RWPE2 (cell line): ENCODE measurements at regions not wholly inside any gene's neighbourhood (a gene's known extent, or its start where the extent isn't known, plus 50 kb on each side); places are given as distances from the start of the nearest gene placed in this dataset.
"Not testable (repeated sequence)": the region's sequence is repeated elsewhere in the genome, so short reads cannot be mapped to it uniquely, and the experiment has no call there.

Experiments
- ATAC-seq: fragments of 200-7000 bp; cut with Tn5 transposase; 3 replicates; pipeline ENCODE4 v1.9.1; 2021; ENCODE audit warnings: low read depth
- DNase-seq: peaks from one replicate; pipeline ENCODE4 v3.0.0-alpha.2; 2020; ENCODE audit warnings: low spot score
- H3K27ac ChIP-seq: fragments of 450-650 bp; 2 replicates; pipeline ENCODE4 v1.5.1; 2017; ENCODE audit warnings: mild to moderate bottlenecking; ENCODE audit not compliant: poor library complexity, severe bottlenecking
- H3K27me3 ChIP-seq: fragments of 250-450 bp; sonication (Bioruptor Pico); 2 replicates; pipeline ENCODE4 v1.5.1; 2021; ENCODE audit warnings: mild to moderate bottlenecking, moderate library complexity; ENCODE audit not compliant: insufficient read depth, poor library complexity, severe bottlenecking
- H3K36me3 ChIP-seq: fragments of 250-450 bp; sonication (Bioruptor Pico); 2 replicates; pipeline ENCODE4 v1.5.1; 2020; ENCODE audit warnings: low read depth, mild to moderate bottlenecking, moderate library complexity
- H3K4me1 ChIP-seq: fragments of 250-450 bp; sonication (Bioruptor Pico); 2 replicates; pipeline ENCODE4 v1.5.1; 2021; ENCODE audit warnings: mild to moderate bottlenecking, moderate library complexity; ENCODE audit not compliant: insufficient read depth, poor library complexity, severe bottlenecking
- H3K4me3 ChIP-seq: fragments of 250-450 bp; sonication (Bioruptor Pico); 2 replicates; pipeline ENCODE4 v1.5.1; 2021; ENCODE audit warnings: mild to moderate bottlenecking, moderate library complexity; ENCODE audit not compliant: severe bottlenecking
- H3K9me3 ChIP-seq: fragments of 250-450 bp; sonication (Bioruptor Pico); 2 replicates; pipeline ENCODE4 v1.5.1; 2021; ENCODE audit warnings: mild to moderate bottlenecking, moderate library complexity; ENCODE audit not compliant: severe bottlenecking
- TF ChIP-seq, protein P1 (sequence below): fragments of 450-650 bp; IDR thresholded peaks from one replicate; pipeline ENCODE4 v1.5.1; 2017; ENCODE audit warnings: mild to moderate bottlenecking, moderate library complexity; ENCODE audit not compliant: poor library complexity, severe bottlenecking

DNA sequence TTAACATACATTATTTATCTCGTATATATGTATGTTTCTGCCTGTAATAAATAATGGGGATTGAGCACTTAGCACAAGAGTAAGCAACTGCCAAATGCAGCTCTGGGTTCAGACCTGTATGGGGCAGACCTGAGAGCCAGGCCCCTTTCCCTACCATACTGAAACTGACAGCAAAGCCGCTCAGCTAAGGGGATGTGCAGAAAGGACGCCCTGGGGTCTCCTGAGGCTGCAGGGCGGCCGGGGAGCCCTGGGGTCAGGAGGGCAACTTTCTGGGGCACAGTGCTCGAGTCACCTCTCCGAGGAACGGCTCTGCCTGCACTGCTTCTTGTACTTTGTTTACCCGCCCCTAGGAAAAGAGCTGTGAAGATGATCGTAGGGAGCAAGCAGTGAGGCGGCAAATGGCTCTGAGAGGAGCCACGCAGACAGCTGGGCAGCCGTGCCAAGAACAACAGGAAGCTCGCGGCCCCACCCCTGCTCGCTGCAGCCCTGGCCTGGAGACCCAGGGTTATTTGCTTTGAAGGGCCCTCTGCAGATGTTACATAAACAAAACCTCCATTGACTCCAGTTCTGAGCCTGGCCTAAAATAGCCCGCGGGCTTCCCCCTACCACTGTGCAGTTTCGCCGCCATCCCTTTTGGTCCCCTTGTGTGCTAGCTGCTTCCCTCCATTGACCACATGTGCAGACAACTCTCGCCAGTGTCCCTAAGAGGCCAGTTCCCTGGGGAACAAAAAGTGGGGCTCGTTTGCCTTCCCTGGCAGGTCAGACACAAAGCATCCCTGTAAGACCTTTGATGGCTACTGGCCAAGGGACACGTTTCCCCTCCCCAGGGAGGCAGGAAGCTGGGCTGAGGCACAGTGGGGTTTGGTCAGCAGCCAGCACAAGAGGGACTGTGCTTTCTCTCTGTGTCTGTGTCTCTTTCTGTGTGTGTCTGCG is 111.3 kb upstream of the LNX1 start:
- Histone ChIP-seq H3K4me3 (no peak overlapping the region), H3K4me1 (peaks cover 7% of the 10 kb centered on the region), H3K36me3 (no peaks in the 10 kb centered on the region), H3K27ac (peak overlapping the region; percentile 42), H3K27me3 (no peaks in the 10 kb centered on the region), H3K9me3 (no peaks in the 10 kb centered on the region)
- ATAC-seq = peak; percentile 95
- TF ChIP-seq, protein P1, sequence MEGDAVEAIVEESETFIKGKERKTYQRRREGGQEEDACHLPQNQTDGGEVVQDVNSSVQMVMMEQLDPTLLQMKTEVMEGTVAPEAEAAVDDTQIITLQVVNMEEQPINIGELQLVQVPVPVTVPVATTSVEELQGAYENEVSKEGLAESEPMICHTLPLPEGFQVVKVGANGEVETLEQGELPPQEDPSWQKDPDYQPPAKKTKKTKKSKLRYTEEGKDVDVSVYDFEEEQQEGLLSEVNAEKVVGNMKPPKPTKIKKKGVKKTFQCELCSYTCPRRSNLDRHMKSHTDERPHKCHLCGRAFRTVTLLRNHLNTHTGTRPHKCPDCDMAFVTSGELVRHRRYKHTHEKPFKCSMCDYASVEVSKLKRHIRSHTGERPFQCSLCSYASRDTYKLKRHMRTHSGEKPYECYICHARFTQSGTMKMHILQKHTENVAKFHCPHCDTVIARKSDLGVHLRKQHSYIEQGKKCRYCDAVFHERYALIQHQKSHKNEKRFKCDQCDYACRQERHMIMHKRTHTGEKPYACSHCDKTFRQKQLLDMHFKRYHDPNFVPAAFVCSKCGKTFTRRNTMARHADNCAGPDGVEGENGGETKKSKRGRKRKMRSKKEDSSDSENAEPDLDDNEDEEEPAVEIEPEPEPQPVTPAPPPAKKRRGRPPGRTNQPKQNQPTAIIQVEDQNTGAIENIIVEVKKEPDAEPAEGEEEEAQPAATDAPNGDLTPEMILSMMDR = peak; percentile 2
- DNase-seq = peak; percentile 63

DNA sequence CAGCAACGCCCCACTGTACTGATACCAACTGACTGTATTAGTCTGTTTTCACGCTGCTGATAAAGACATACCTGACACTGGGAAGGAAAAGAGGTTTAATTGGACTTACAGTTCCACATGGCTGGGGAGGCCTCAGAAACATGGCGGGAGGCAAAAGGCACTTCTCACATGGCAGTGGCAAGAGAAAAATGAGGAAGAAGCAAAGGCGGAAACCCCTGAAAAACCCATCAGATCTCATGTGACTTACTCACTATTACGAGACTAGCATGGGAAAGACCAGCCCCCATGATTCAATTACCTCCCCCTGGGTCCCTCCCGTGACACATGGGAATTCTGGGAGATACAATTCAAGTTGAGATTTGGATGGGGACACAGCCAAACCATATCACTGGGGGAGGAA is 110.0 kb upstream of the LNX1 start:
- not testable (repeated sequence) for DNase-seq, H3K27me3 ChIP-seq, H3K4me1 ChIP-seq, H3K9me3 ChIP-seq, ATAC-seq, H3K27ac ChIP-seq, H3K36me3 ChIP-seq, H3K4me3 ChIP-seq

DNA sequence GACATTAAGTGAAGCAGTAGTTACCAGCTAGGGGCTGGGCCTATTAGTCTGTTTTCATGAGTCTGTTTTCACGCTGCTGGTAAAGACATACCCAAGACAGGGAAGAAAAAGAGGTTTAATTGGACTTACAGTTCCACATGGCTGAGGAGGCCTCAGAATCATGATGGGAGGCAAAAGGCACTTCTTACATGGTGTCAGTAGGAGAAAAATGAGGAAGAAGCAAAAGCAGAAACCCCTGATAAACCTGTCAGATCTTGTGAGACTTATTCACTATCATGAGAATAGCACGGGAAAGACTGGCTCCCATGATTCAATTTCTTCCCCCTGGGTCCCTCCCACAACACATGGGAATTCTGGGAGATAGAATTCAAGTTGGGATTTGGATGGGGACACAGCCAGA is 108.0 kb upstream of the LNX1 start:
- ATAC-seq, H3K4me1 ChIP-seq, DNase-seq, H3K27me3 ChIP-seq, H3K36me3 ChIP-seq, H3K4me3 ChIP-seq, H3K9me3 ChIP-seq, H3K27ac ChIP-seq: not testable (repeated sequence)

DNA sequence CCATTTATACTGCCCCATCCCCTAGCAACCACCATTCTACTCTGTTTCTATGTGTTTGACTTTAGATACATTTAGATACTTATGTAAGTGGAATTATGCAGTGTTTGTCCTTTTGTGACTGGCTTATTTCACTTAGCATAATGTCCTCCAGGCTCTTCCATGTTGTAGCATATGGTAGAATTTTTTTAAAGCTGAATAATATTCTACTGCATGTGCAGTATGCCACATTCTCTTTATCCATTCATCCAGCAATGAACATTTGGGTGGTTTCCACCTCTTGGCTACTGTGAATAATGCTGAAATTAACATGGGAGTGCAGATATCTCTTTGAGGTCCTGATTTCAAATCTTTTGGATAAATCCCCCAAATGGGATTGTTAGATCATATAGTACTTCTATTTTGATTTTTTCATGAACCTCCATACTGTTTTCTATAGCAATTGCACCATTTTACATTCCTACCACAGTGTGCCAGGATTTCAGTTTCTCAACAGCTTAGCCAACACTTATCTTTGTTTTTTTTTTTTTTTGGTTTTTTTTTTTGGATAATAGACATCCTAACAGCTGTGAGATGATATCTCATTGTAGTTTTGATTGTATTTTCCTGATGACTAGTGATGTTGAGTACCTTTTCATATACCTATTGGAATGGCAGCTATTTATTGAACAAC is 105.9 kb upstream of the LNX1 start:
- H3K27ac ChIP-seq = no peak overlapping the region
- ATAC-seq = no peak
- H3K4me1 ChIP-seq = no peaks in the 10 kb centered on the region
- no peak for DNase-seq
- no peaks in the 10 kb centered on the region for H3K9me3 ChIP-seq
- no peak overlapping the region for H3K4me3 ChIP-seq
- no peaks in the 10 kb centered on the region for H3K27me3 ChIP-seq
- H3K36me3 ChIP-seq = no peaks in the 10 kb centered on the region
- TF ChIP-seq, protein P1 = no peak

DNA sequence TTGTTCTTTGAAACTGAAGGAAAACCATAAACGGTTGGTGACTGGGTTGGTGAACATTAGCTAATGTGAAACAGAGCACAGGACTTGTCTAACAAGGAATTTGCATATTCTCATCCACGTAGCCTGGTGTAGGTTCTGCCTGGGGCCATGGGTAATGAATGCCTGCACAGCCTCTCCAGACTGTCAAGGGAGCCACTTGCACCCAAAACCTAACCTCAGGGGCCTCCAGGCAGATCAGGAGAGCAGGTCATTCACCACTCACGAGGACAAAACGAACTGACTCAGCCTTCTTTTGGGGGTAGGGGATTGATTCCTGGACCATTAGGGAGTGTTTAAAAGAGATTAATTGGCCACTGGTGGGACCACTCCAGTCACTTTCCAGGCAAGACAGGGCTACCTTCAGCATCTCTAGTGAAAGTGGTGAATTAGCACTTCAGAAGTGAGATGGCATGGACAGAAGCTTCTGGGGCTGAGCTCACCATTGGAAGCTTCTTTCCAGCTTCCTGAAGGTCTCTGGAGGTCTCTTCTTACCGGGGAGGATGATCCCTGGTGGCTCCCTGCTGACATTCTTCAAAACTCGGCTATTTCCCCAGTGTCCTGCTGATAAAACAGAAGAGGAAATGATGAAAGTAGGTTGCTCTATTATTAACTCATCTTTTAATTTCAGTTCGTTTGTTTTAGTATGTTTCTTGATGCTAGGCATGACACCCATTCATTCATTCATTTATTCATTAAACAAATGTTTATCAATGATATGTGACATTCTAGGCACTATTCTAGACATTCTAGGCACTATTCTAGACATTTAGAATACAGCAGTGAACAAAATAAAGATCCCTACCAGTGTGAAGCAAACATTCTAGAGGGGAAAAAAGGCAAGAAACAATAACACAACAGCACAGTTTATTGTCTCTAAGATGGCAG is 104.5 kb upstream of the LNX1 start:
- TF ChIP-seq, protein P1 = no peak
- Histone ChIP-seq H3K27me3 (no peaks in the 10 kb centered on the region), H3K36me3 (no peaks in the 10 kb centered on the region), H3K4me3 (no peak overlapping the region), H3K27ac (no peak overlapping the region), H3K9me3 (no peaks in the 10 kb centered on the region), H3K4me1 (no peaks in the 10 kb centered on the region)
- ATAC-seq = no peak
- no peak for DNase-seq
